SU-DHL-6 (cell line): ENCODE measurements at regions not wholly inside any gene's neighbourhood (a gene's known extent, or its start where the extent isn't known, plus 50 kb on each side); places are given as distances from the start of the nearest gene placed in this dataset.

Experiments used
- CTCF ChIP-seq: fragments of 200-600 bp; sonication (generic); IDR thresholded peaks from one replicate; pipeline ENCODE4 v1.5.1; 2017; ENCODE audit warnings: antibody characterized with exemption, mild to moderate bottlenecking, low read length, moderate library complexity; ENCODE audit not compliant: insufficient read depth, poor library complexity, severe bottlenecking
- EZH2phosphoT487 ChIP-seq: fragments of 200-600 bp; sonication (generic), shearing (Covaris generic); conservative IDR thresholded peaks from 2 replicates; pipeline ENCODE4 v1.6.1; 2018; ENCODE audit warnings: mild to moderate bottlenecking, antibody characterized with exemption, low read length, moderate library complexity, mixed read lengths

- no peak for TF ChIP-seq CTCF
- TF ChIP-seq EZH2phosphoT487 = no peak
Observed at GRCh38 chr5:125348936-125349831, 602.7 kb upstream of the ZNF608 start.
